Cardiac septum (tissue), 1 donor: ENCODE measurements at regions not wholly inside any gene's neighbourhood (a gene's known extent, or its start where the extent isn't known, plus 50 kb on each side); places are given as distances from the start of the nearest gene placed in this dataset.
"Not testable (repeated sequence)": the region's sequence is repeated elsewhere in the genome, so short reads cannot be mapped to it uniquely, and the experiment has no call there.

Experiments used
- DNase-seq: peaks from one replicate; pipeline ENCODE4 v3.0.0-alpha.2; 2020; ENCODE audit warnings: low spot score
- intact Hi-C: fragments of 100-400 bp; cut with DNase I; formaldehyde crosslinking; loops from one replicate; pipeline ENCODE4 v1.14.0; 2022
- donor health status: DM: no; HTN: no; CAD: no.

DNA sequence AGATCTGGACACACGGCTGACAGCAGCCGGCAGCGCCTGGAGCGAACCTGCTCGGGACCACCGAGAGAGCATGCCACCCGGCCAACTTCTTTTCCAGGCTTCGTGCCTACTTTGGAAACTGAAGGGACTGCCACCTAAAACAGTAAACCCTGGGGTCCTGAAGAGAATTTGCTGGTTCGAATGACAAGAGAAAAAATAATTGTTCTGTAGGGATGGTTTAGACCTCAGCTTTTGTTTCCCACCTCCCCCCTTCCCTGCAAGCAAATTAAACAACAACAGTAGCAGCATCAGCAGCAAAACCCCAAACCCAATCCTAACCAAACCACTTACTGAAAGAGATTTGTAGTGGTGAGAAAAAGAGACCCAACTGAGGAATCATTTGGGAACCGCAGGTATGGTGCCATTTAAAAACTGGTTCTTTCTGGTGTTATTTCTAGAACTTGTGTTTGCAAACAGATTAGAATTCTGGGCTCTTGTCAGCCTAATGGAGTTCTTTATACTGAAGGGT, 105.6 kb downstream of the LEPR start:
- DNase-seq, result no peak
- intact Hi-C loops, result no loop called here

DNA sequence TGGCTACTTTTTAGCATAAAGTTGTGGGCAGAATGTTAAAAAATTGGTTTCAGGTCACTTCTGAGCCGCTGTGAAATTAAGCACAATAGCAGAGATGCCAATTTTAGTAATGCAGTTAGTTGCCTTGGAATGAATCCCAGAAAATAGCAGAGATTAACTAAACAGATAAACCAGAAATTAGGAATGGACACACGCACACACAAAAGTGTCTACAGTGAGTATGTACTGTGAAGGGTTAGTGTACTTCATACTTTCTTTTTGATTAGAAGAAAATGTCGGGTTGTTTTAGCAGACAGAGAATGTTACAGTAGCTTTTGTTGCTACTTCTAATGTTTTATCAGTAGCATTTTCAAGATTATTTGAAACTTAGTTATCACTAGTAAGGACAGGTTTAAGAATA, 106.7 kb downstream of the LEPR start:
- intact Hi-C loops, result no loop called here
- DNase-seq, result no peak

DNA sequence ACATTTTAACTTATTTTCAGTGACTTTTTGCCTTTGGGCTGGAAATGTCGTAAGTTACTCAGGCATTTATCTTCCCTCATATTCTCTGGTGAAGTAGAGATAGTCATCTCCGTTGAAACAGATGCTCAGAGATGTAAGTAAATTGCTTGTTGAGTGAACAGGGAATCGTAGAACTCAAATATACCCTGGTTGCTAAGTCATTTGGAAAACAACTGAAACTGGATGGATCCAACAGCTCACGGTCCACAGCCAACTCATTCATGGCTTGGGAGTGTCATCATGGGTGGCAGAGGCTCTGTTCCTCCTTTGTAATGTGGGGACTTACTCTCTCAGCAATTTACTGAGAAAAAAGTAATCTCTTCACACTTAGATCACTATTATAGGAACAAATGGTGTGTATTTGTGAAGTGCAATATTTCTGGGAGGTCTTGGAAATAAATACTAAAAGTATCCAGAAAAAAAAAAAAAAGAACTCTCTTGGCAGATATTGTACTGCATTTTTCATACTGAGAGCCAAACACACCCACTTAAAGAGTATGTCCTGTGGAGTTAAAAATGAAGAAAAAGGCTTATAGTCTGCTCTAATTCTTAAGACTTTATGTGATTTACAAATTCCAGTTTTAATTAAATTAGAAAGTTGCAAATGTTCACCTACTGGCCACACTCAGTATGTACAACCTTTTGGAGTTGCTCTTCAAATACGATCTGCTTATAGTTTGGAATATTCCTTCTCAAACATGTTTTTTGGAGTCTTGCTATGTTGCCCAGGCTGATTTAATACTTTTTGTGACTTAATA, 107.4 kb downstream of the LEPR start:
- intact Hi-C loops, result no loop called here
- no peak for DNase-seq

DNA sequence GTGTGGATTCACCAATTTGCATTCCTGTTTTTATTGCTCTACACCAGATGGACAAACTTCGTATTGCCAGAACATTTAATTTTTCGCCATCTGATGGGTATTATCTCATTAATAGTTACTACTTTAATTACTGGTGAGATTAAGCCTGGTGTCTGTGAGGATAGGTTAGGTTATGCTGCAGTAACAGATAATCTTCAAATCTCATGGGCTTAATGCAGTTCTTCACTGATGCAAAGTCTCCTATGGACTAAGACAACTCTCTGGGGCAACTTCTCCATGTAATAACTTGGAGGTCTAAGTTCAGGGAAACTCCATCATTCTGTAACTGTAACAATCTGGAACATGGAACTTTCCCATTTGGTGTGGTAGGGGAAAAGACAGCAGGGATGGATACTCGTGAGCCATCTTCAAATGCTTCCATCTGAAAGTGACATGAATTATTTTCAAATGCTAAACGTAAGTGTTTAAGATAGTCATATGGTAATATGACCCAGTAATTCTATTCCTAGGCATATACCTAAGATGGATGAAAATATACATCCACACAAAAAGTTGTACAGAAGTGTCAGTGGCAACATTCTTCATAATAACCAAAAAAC, 111.6 kb downstream of the LEPR start:
- no peak for DNase-seq
- intact Hi-C loops, result no loop called here

DNA sequence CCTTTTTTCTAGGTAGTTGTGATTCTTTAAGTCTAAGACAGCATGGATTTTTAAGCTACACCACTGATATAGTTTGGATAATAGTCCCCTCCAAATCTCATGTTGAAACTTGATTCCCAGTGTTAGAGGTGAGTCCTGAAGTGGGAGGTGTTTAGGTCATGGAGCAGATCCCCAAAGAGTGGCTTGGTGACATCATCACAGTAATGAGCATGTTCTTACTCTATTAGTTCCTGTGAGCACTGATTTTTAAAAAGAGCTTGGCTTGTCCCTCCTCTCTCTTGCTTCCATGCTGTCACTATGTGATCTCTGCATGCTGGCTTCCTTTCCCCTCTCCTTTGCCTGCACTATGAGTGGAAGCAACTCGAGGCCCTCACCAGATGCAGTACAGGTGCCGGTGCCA, 115.5 kb downstream of the LEPR start:
- intact Hi-C loops, result no loop called here

DNA sequence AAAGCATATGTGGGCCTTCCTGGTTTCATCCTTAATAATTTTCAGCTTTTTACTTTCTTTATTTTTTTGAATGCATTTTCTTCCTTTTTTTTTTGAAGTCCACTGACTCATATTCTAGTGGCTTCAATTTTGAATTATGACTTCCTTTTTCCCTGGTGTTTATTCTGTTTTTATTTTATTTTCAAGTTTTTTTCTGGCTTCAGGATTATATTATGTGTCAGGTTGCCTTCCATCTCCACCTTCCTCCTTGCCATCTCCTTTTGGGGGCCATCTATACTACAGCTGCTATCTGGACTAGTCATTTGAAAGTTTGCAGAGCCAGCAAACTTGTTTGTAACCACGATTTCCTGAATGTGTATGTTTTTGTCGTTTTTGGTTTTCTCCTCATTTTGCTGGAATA, 117.6 kb downstream of the LEPR start:
- intact Hi-C loops, result no loop called here
- no peak for DNase-seq

More for the DNA sequence above, 115.5 kb downstream of the LEPR start:
- DNase-seq, result no peak

DNA sequence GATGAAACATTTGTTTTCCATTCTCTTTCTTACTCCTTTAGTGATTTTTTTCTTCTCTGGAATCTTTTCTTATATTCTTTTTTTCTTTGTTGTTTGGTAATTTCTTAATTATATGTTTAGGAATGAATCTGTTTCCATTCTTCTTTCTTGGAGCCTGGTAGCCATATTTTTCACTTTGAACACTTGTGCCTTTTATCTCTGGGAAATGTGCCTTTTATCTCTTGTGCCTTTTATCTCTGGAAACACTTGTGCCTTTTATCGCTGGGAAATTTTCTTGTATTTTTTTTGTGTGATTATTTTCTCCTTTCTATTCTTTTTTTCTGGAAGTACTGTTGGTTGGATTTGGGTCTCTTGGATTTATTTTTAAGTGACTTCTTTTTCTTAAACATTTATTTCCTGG, 118.2 kb downstream of the LEPR start:
- no peak for DNase-seq
- intact Hi-C loops, result no loop called here

DNA sequence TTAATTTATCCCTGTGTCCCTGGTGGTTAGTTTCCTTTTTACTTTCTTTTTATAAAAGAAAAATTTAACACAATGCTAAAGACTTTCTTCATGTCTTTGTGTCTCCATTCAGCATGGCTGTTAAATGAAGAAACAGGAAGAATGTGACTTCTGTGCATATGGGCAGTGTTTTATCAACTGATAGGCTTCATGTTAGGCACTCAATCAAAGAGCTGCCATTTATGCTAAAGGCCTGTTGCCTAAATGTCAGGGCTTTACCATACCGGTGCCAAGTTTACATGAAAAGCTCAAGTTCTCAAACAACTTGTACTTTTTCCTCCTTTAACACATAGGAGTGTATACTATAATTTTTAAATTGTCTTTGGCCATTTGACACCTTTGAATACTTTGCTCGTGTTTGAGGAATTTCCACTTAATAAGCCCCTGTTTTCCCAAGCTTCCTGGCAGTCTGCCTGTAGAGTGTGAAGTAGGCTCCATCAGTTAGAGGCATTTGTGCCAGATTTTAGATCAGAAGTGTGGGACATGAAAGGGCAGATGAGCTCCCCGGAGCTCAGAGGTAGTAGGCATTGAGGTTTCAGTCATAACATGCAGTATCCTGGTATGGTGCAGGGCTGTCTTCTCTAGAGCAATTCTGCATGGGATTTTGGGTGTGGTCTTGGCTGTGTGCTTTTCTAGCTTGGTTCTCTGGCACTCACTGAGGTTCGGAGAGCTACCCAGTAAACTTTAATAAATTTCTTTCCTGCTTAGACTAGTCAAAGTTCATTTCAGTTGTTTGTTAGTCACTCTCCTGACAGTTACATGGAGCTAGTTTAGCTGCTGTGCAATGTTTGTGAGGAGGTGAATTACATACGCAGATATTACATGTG, 119.0 kb downstream of the LEPR start:
- intact Hi-C loops, result no loop called here
- no peak for DNase-seq

DNA sequence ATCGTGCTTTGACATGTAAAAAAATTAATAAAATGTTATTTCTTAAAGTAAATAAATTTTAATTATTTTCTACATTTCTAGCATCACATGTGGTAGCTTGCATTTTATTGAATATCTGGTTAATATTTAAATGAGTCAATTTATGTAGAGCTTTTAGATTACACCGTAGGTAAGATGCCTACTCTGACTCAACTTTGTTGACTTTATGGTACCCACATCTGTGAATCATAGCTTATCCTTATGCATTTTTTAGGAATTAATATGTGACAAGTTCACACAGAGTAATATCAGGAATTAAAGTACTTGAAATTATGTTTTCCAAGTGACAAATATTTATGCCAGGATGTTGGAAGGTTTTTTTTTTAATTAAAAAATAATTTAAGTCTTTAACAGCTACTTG, 120.7 kb downstream of the LEPR start:
- no peak for DNase-seq
- intact Hi-C loops, result no loop called here

DNA sequence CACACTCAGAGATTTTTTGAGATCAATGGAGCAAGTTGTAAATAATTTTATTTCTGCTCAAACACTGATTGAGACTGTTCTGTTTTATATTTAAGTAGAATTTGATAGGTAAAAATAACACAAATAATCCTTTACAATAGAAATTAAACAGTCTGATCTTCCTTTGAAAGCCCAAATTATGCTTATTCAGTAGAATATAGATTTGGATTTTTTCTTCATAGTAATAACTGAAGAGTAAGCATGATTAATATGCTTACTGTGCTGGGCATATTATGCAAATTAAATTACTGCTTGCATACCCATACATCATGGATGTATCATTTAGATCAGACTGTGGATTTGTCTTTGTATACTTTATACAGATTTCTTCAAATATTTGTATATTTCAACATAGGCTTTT, 121.4 kb downstream of the LEPR start:
- no peak for DNase-seq
- intact Hi-C loops, result no loop called here

DNA sequence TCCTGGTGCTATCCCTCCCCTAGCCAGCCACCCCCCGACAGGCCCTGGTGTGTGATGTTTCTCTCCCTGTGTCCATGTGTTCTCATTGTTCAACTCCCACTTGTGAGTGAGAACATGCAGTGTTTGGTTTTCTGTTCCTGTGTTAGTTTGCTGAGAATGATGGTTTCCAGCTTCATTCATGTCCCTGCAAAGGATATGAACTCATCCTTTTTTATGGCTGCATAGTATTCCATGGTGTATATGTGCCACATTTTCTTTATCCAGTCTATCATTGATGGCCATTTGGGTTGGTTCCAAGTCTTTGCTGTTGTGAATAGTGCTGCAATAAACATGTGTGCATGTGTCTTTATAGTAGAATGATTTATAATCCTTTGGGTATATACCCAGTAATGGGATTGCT, 122.1 kb downstream of the LEPR start:
- intact Hi-C loops, DNase-seq: not testable (repeated sequence)

DNA sequence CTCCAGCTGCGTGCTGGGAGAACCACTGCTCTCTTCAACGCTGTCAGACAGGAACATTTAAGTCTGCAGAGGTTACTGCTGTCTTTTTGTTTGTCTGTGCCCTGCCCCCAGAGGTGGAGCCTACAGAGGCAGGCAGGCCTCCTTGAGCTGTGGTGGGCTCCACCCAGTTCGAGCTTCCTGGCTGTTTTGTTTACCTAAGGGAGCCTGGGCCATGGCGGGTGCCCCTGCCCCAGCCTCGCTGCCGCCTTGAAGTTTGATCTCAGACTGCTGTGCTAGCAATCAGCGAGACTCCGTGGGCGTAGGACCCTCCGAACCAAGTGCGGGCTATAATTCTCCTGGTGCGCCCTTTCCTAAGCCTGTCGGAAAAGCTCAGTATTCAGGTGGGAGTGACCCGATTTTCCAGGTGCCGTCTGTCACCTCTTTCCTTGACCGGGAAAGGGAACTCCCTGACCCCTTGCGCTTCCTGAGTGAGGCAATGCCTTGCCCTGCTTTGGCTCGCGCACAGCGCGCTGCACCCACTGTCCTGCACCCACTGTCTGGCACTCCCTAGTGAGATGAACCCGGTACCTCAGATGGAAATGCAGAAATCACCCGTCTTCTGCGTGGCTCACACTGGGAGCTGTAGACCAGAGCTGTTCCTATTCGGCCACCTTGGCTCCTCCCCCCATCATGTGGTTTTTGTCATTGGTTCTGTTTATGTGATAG, 130.0 kb downstream of the LEPR start:
- DNase-seq, intact Hi-C loops: not testable (repeated sequence)

DNA sequence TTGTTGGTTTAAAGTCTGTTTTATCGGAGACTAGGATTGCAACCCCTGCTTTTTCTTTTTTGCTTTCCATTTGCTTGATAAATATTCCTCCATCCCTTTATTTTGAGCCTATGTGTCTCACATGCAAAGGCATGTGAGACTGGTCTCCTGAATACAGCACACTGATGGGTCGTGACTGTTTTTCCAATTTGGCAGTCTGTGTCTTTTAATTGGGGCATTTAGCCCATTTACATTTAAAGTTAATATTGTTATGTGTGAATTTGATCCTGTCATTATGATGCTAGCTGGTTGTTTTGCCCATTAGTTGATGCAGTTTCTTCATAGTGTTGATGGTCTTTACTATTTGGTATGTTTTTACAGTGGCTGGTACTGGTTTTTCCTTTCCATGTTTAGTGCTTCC, 132.0 kb downstream of the LEPR start:
- intact Hi-C loops, DNase-seq: not testable (repeated sequence)

DNA sequence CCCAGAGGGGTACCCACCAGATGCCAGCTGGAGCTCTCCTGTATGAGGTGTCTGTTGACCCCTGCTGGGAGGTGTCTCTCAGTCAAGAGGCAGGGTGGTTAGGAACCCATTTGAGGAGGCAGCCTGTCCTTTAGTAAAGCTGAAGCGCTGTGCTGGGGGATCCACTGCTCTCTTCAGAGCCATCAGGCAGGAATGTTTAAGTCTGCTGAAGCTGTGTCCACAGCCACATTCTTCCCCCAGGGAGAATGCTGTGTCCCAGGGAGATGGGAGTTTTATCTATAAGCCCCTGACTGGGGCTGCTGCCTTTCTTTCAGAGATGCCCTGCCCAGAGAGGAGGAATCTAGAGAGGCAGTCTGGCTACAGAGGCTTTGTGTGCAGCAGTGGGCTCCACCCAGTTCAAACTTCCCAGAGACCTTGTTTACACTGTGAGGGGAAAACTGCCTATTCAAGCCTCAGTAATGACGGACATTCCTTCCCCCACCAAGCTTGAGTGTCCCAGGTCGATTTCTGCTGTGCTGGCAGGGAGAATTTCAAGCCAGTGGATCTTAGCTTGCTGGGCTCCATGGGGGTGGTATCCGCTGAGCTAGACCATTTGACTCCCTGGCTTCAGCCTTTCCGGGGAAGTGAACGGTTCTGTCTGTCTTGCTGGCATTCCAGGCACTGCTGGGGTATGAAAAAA, 133.8 kb downstream of the LEPR start:
- intact Hi-C loops, DNase-seq: not testable (repeated sequence)

DNA sequence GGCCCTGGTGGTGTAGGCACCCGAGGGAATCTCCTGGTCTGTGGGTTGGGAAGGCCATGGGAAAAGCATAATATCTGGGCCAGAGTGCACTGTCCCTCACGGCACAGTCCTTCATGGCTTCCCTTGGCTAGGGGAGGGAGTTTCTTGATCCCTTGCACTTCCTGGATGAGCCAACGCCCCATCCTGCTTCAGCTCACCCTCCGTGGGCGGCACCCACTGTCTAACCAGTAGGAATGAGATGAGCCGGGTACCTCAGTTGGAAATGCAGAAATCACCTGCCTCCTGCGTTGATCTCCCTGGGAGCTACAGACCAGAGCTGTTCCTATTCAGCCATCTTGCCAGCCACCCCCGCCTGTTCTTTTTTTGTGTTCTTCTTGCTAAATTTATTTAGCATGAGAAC, 134.4 kb downstream of the LEPR start:
- DNase-seq, result no peak

DNA sequence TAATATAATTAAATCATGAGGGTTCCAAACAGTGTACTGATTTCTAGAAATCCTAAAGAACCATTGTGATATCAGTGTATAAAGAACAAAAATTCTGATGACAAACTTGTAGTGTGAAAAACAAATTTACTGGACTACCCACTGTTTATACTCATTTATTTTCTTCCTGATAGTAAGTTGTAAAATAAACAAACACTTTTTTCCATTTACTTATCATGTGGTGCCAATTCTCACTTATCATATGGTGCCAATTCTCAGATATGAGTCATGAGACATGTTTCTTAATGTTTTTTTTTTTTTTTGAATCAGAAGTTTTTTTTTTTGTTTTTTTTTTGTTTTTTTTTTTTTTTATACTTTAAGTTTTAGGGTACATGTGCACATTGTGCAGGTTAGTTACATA, 137.7 kb downstream of the LEPR start:
- intact Hi-C loops, result no loop called here
- no peak for DNase-seq

More for the DNA sequence above, 134.4 kb downstream of the LEPR start:
- intact Hi-C loops, result no loop called here

DNA sequence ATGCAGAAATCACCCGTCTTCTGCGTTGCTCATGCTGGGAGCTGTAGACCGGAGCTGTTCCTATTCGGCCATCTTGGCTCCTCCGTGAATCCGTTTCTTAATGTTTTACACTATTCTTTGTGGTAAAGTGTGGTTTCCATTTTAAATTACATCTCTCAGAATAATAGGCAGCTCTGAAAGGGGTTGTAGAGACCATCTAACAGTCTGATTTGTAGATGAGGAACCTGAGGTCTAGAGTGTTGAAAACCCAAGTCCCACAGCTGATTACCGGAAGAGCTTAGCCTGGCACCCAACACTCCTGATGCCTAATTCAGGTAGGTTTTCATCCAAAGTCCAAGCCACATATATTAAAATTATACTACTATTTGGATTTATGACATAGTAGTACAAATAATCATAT, 144.0 kb downstream of the LEPR start:
- DNase-seq, result no peak
- intact Hi-C loops, result no loop called here

DNA sequence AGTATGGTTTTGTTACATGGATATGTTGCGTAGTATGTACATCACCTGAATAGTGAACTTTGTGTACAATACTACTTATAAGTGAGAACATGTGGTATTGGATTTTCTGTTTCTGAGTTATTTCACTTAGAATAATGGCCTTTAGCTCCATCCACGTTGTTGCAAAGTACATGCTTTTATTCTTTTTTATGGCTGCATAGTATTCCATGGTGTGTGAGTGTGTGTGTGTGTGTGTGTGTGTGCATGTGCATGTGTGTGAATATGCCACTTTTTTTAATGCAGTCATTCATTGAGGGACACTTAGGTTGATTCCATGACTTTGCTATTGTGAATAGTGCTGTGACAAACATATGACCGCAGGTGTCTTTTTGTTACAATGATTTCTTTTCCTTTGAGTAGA, 147.8 kb downstream of the LEPR start:
- intact Hi-C loops, result no loop called here
- DNase-seq, result no peak

DNA sequence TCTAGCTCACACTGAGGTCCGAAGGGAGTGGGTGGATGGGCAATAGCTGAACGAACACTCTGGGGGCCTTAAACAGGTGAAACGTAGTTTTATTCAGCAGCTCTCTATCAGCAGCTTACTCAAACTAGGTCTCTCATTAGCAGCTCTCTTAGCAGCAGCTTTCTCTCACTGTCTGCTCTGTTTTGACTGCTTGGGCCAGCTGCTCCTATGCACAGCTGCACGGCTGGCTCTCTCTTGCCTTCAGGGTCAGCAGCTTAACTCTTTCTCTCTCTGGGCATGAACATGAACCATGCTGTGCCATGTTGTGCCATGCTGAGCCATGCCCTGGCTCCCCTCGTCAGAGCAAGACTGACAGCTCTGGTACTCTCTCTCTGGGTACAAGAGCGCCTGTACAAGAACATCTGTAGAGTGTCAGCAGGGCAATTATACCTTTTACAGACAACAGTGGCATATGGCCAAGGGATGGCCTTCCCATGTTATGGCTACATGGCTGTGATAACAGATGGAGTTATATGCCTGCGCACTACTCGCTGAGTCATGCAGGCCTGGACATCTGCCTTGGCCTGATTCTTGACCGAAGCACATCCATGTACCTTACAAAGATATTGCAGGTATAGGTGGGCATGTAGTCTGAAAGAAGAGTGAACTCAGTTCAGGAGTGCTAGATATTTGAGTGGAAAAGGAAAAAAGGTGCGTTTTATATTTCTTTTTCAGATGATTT, 152.4 kb downstream of the LEPR start:
- intact Hi-C loops, result no loop called here
- no peak for DNase-seq
